ENCODE measurements at regions not wholly inside any gene's neighbourhood (a gene's known extent, or its start where the extent isn't known, plus 50 kb on each side); places are given as distances from the start of the nearest gene placed in this dataset.

DNA sequence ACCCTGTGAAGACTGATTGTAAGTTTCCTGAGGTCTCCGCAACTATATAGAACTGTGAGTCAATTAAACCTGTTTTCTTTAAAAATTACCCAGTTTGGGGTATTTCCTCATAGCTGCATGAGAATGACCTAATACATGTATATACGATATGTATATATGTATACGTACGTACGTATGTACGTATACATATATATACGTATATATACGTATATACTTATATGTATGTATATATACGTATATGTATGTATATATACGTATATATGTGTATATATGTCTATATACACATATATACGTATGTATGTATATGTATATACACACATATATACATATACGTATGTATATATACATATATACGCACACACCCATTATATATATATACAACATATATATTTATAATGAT is 1153.0 kb upstream of the CDH18 start:
- H3K9me3 Mint-ChIP-seq = no peaks in the 10 kb centered on the region

DNA sequence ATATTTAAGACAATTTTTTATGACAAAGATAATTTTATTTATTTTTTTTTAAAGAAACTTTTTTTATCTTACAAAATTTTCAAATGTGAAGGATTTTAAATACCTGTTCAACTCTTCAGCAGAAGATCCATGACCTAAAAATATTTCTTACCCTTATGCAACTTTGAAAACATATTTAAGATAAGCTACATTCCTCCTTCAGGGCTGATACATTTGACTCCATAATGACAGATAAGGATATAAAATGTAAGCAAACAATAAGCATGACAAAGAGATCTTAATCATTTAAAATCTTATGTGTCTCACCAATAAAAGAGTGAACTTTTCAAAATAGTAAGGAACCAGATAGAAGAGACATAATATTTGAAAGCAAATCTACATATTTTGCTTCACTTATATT is 1138.2 kb upstream of the CDH18 start:
- H3K4me3 Mint-ChIP-seq = no peak overlapping the region
- intact Hi-C loops (cut with micrococcal nuclease) = no loop called here

More for the DNA sequence above, 1153.0 kb upstream of the CDH18 start:
- no peaks in the 10 kb centered on the region for H3K4me1 Mint-ChIP-seq
- no peak overlapping the region for H3K4me3 Mint-ChIP-seq
- H3K36me3 Mint-ChIP-seq (ENCODE audit: low read depth) = no peaks in the 10 kb centered on the region
- POLR2A ChIA-PET = no interaction called here
- no peaks in the 10 kb centered on the region for H3K27me3 Mint-ChIP-seq
- no peak for DNase-seq
- CTCF ChIA-PET = no interaction called here
- no peak for ATAC-seq (ENCODE audit: low read depth)
- TF ChIP-seq CTCF (IDR thresholded peaks at IDR 0.05) = no peak
- intact Hi-C loops (cut with micrococcal nuclease) = no loop called here
- H3K27ac Mint-ChIP-seq = no peak overlapping the region

GRCh38 chr5:21125238-21125983 is 1137.4 kb upstream of the CDH18 start:
- no peak for DNase-seq
- Mint-ChIP-seq H3K27ac (no peak overlapping the region), H3K27me3 (no peaks in the 10 kb centered on the region), H3K4me1 (peaks cover 8% of the 10 kb centered on the region), H3K9me3 (no peaks in the 10 kb centered on the region), H3K36me3 (ENCODE audit: low read depth) (no peaks in the 10 kb centered on the region), H3K4me3 (no peak overlapping the region)
- ChIA-PET POLR2A (no interaction called here), CTCF (no interaction called here)
- no peak for ATAC-seq (ENCODE audit: low read depth)
- no peak for TF ChIP-seq CTCF (IDR thresholded peaks at IDR 0.05)
- intact Hi-C loops (cut with micrococcal nuclease) = no loop called here

More for the DNA sequence above, 1138.2 kb upstream of the CDH18 start:
- Mint-ChIP-seq H3K9me3 (no peaks in the 10 kb centered on the region), H3K27me3 (no peaks in the 10 kb centered on the region), H3K27ac (no peak overlapping the region), H3K4me1 (peaks cover 5% of the 10 kb centered on the region), H3K36me3 (ENCODE audit: low read depth) (no peaks in the 10 kb centered on the region)
- ATAC-seq (ENCODE audit: low read depth) = no peak
- DNase-seq = no peak
- POLR2A ChIA-PET = no interaction called here
- CTCF ChIA-PET = no interaction called here
- TF ChIP-seq CTCF (IDR thresholded peaks at IDR 0.05) = no peak

DNA sequence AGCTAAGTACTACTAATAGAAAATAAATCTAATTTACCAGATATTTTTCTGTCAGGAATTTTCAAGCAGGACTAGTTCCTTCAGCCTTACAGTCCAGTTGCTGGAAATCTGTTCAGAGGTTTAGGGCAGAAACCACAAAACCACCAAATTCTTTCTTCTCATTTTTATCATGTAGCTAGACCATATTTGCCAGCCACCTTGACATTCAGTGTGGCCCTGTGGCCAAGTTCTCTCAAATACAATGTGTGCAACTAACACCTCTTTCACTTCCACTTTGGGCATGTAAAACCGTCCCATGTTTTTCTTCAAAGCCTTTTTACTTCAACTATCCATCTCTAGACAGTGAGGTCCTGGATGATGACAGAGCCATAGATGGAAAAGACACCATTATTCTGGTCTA is 1133.2 kb upstream of the CDH18 start:
- CTCF ChIA-PET = no interaction called here
- ATAC-seq (ENCODE audit: low read depth) (no peak), DNase-seq (no peak)
- POLR2A ChIA-PET = no interaction called here
- H3K4me1 Mint-ChIP-seq = peaks cover 21% of the 10 kb centered on the region
- no peaks in the 10 kb centered on the region for H3K36me3 Mint-ChIP-seq (ENCODE audit: low read depth)
- no peak for TF ChIP-seq CTCF (IDR thresholded peaks at IDR 0.05)
- H3K27me3 Mint-ChIP-seq = no peaks in the 10 kb centered on the region
- H3K27ac Mint-ChIP-seq = no peak overlapping the region
- H3K9me3 Mint-ChIP-seq = no peaks in the 10 kb centered on the region
- H3K4me3 Mint-ChIP-seq = no peak overlapping the region
- intact Hi-C loops (cut with micrococcal nuclease) = no loop called here

DNA sequence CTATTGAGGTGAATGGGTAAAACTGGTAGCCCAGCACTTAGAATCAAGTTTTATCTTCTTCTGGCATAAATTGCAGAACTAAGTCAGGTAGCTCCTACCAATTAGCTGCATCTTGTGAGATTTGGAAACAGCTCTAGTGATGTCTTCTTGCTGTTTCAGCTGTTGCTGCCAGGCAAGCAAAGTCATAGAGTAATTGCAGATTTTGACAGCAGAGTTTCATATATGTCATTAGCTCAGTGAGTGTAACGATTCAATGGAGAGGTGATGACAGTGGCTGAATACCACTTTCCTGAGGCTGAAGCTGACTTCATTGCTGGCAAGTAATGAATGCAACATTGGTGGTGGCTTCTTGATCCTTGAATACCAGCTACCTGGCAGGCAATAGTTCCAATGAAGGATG is 1109.7 kb upstream of the CDH18 start:
- Mint-ChIP-seq H3K4me1 (no peaks in the 10 kb centered on the region), H3K9me3 (peaks cover 4% of the 10 kb centered on the region), H3K4me3 (no peak overlapping the region), H3K36me3 (ENCODE audit: low read depth) (no peaks in the 10 kb centered on the region), H3K27me3 (peaks cover 2% of the 10 kb centered on the region), H3K27ac (no peak overlapping the region)
- intact Hi-C loops (cut with micrococcal nuclease) = no loop called here
- CTCF ChIA-PET = no interaction called here
- POLR2A ChIA-PET = no interaction called here
- ATAC-seq (ENCODE audit: low read depth) (no peak), DNase-seq (no peak)
- no peak for TF ChIP-seq CTCF (IDR thresholded peaks at IDR 0.05)

Data from activated B cell treated with CpG ODN at 0.5 μM for 24 hours (primary cell).